HG03432 (cell line): ENCODE measurements at regions not wholly inside any gene's neighbourhood (a gene's known extent, or its start where the extent isn't known, plus 50 kb on each side); places are given as distances from the start of the nearest gene placed in this dataset.
A peak's percentile ranks its signal among the peaks of the same experiment; 100 is the strongest.
"Not testable (repeated sequence)": the region's sequence is repeated elsewhere in the genome, so short reads cannot be mapped to it uniquely, and the experiment has no call there.

Experiments used
- ATAC-seq: cut with Tn5 transposase; IDR thresholded peaks from one replicate; pipeline ENCODE4 v1.9.1; 2021; ENCODE audit warnings: mild to moderate bottlenecking, moderate library complexity; ENCODE audit not compliant: unreplicated experiment

- no peak for ATAC-seq
Measured at GRCh38 chr4:60926624-60927023, 273.5 kb upstream of the ADGRL3 start.

DNA sequence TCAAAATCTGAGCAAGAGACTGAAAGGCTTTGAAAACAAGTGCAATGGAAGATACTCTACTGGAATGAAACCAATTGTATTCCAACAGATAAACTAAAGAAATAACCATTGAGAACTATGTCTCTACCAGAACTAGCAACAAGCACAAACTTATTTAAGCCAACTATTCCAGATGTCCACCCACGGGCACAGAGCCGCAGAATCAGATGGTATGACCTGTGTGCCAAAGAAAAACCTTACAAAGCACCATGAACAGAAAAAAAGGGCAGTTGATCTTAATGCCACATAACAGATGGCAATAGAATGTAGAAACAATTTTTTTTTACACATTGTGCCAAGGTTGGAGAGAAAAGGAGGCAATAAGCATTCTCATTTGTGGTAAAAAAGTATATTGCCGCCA lies 269.3 kb upstream of the ADGRL3 start:
- ATAC-seq: no peak

DNA sequence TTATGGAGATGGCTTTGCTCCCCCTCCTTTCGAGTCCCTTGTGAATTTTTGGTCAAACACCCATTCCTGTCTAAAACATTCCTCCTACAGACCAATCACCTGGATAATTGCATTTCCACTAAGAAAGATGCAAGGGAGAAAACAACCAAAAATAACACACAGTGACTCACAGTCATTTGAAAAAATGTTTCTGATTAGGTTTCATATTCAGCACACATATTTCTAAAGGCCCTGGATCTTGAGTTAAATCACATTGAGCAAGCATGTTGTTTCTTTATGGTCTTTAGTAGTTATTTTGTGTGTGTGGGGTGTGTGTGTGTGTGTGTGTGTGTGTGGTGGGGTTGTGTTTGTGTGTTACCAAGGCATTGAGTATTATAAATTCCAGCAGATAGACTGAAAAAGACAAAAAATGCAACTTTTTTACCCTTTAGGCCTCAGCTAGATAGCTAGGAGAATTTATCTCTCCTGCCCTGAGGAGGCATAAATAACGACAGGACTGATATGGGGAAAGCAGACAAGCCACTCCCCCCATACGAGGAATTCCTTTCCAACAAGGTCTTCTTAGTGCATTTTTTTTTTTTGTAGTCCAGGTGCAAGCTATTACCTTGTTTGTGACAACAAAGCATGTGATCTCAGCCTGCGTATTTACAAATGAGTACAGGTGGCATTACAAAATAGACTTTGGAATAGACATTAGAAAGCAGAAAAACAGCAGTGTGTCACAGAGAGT lies 265.4 kb upstream of the ADGRL3 start:
- ATAC-seq: no peak

DNA sequence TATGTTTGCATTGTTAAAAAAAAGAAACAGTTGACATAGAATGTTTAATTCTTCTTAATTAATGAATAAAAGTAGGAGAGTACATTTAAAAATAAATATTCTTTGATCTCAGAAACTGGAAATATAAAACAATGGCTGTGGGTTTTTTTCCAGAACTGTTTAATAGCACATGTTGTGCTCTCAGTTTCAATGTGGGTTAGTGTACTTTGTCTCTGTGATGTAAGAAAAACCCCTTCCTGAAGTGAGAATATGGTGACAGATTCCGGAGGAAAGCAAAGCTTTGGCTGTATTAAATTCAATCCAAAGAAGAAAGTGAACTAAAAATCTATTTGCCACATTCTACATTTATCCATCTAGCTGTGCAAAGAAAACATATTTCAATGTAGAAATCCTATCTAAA lies 261.9 kb upstream of the ADGRL3 start:
- no peak for ATAC-seq

GRCh38 chr4:60938621-60939020 lies 261.5 kb upstream of the ADGRL3 start:
- no peak for ATAC-seq

DNA sequence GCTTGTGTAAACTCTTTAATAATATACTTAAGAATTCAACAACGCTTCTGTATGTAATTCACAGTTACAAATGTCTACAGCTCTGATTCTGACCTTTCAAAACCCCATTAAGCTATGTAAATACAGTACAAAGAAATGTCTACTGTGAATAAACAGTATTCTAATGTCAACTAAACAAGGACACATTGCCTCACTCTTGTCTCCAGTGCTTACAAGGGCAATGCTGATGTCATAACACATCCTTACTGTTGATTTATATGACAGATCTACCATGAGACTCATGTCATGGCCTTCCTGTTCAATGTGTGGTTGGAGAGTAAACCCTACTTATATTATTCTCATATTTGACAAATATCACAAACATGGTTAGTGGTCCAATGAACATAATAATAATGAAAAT lies 256.1 kb upstream of the ADGRL3 start:
- ATAC-seq: no peak

GRCh38 chr4:60945641-60946040 lies 254.5 kb upstream of the ADGRL3 start:
- no peak for ATAC-seq

- ATAC-seq: no peak
Measured at GRCh38 chr4:60948008-60948407, 252.1 kb upstream of the ADGRL3 start.

DNA sequence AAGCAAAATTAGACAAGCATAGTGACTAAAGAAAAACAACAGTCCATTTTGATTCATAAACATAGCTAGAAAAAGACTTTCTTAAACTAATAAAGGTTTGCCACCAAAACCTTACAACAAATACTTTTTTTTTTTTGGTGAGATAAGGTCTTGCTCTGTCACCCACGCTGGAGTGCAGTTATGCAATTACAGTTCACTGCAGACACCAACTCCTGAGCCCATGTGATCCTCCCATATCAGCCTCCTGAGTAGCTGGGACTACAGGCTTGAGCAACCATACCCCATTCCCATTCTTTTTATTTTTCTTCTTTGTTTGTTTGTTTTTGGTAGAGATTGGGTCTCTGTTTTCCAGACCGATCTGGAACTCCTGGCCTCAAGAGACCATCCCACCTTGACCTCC lies 247.2 kb upstream of the ADGRL3 start:
- no peak for ATAC-seq

- no peak for ATAC-seq
Measured at GRCh38 chr4:60953826-60954225, 246.3 kb upstream of the ADGRL3 start.

DNA sequence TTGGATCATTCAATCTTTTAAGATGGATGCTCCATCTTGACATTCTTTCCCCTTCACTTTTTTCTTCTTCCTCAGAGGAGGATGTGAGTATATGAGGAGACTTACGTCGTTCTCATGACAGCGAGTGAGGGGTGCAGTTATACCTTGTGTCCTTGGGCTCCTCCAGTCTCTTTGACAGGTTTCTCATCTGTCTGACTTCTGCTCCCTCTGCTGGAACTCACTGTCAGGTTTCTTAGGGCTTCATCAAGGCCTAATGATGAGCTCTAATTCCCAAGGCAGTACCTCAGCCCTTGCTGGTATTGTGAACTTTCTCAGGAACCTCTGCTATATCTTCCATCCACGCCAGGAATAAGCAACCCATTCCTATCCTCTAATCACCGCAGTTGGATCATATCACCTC lies 237.8 kb upstream of the ADGRL3 start:
- ATAC-seq: no peak

DNA sequence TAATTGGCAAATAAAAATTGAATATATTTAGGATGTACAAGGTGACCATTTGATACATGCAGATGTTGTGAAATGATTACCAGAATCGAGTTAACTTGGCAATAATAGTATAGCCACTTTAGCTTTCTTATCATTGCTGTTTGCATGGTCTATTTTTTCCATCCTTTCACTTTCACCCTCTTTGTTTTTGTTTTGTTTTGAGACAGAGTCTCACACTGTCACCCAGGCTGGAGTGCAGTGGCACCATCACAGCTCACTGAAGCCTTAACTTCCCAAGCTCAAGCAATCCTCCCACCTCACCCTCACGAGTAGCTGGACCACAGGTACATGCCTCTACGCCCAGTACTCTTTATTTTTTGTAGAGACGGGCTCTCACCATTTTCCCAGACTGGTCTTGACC lies 218.6 kb upstream of the ADGRL3 start:
- ATAC-seq: peak; percentile 88

- ATAC-seq: no peak
Measured at GRCh38 chr4:60989141-60989540, 211.0 kb upstream of the ADGRL3 start.

GRCh38 chr4:60992037-60992436 lies 208.1 kb upstream of the ADGRL3 start:
- ATAC-seq: no peak

DNA sequence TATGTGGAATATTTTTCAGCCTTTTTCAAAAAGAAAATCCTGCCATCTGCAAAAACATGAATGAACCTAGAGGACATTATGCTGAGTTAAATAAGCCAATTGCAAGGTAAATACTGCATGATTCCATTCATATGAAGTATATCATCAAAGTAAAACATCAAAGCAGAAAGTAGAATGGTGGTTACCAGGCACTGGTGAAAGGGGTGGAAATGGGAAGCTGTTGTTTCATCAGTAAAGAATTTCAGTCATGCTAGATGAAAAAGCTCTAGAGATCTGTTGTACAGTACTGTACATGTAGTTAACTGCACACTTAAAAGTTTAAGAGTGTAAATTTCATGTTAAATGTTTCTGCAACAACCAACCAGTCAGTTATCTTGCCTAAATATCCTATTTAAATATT lies 196.8 kb upstream of the ADGRL3 start:
- ATAC-seq: no peak

- no peak for ATAC-seq
Measured at GRCh38 chr4:61004651-61005170, 195.4 kb upstream of the ADGRL3 start.

- no peak for ATAC-seq
Measured at GRCh38 chr4:61011051-61011450, 189.1 kb upstream of the ADGRL3 start.

DNA sequence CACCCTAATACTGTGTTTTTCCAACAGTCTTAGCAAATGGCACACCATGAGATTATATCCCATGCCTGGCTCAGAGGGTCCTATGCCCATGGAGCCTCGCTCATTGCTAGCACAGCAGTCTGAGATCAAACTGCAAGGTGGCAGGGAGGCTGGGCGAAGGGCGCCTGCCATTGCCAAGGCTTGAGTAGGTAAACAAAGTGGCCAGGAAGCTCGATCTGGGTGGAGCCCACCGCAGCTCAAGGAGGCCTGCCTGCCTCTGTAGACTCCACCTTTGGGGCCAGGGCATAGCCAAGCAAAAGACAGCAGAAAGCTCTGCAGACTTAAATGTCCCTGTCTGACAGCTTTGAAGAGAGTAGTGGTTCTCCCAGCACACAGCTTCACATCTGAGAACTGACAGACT lies 188.2 kb upstream of the ADGRL3 start:
- ATAC-seq: not testable (repeated sequence)

DNA sequence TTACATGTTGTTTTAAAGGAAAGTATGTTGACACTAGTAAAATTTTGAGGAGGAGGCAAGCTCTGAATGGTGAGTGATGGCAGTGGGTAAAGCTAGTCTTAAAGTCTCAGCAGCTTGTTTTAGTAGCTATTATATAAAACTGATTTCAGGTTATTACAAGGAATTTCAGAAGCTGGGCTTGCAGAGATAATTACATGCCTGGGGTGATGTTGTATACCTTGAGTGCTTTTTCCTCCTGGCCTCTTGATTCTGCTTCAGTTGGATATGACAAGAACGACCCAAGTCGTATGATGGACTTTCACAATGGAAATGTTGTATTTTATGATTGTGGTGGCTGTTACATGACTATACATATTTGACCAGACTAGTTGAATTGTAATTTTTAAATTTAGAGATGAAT lies 175.5 kb upstream of the ADGRL3 start:
- no peak for ATAC-seq

DNA sequence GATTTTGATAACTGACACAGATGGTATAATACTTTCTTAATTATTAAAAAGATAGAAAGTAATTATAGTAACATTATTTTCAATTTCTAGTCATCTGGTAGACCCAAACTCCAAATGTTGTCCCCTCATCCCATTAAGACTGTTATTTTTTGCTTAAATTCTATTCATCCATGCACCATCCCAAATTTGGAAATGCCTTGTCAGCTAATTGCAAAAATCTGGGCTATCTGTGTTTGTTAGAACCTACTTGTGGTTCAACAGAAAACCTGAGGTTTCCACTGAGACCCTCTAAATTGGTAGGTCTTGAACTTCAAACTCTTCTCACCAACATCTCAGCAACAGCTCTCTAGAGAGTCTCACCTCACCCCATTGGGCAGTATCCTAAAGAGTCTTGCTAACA lies 172.2 kb upstream of the ADGRL3 start:
- ATAC-seq: no peak

DNA sequence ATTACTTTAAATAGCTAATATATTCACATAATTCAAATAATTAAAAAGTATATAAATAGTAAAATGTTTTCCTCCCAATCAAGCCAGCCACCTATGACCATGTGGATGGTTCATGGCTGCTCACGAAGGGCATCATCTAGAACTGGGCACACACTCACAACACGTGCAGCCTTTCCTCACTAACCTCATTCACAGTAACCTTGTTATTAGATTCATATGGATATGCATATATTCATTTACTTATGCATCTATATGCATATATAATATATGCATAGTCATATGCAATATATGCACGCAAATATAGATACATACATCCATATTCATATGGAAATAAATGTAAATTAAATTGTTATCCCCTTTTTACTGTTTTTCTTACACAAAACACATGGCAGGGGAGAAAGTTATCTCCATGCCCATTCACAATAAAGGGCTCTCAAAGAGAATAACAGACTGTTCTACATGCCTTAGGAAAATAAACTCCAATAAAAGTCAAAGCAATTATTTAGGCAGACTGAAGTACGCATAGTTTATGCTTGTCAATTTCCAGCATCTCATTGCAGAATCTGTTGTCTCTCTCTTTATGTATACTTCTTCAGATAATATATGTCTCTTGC lies 163.9 kb upstream of the ADGRL3 start:
- no peak for ATAC-seq

- peak; percentile 52 for ATAC-seq
Measured at GRCh38 chr4:61041527-61041926, 158.6 kb upstream of the ADGRL3 start.

DNA sequence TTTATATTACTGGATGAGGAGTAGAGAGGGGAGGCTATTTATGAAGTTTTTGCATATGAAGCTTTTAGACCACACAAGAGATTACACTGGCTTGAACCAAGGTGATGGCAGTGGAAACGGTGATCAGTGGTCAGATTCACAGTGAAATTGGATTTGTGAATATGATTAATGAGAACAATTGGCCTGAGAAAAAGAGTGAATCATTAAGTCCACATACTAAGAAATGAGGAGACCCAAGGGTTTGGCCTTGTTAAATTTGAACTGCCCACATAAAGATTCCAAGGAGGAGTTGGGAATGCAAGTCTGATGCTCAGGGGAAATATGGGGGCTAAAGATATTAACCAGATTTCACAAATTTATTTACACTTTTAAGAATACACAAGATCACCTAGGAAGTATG lies 155.3 kb upstream of the ADGRL3 start:
- no peak for ATAC-seq
